CD4-positive, alpha-beta T cell treated with Interleukin-6 at 100 ng/mL for 8 hours (primary cell): ENCODE measurements at regions not wholly inside any gene's neighbourhood (a gene's known extent, or its start where the extent isn't known, plus 50 kb on each side); places are given as distances from the start of the nearest gene placed in this dataset.

ENCODE experiments used
- DNase-seq: peaks from one replicate; pipeline ENCODE4 v3.0.0-alpha.2; 2020; ENCODE audit warnings: mixed read lengths, low spot score

DNA sequence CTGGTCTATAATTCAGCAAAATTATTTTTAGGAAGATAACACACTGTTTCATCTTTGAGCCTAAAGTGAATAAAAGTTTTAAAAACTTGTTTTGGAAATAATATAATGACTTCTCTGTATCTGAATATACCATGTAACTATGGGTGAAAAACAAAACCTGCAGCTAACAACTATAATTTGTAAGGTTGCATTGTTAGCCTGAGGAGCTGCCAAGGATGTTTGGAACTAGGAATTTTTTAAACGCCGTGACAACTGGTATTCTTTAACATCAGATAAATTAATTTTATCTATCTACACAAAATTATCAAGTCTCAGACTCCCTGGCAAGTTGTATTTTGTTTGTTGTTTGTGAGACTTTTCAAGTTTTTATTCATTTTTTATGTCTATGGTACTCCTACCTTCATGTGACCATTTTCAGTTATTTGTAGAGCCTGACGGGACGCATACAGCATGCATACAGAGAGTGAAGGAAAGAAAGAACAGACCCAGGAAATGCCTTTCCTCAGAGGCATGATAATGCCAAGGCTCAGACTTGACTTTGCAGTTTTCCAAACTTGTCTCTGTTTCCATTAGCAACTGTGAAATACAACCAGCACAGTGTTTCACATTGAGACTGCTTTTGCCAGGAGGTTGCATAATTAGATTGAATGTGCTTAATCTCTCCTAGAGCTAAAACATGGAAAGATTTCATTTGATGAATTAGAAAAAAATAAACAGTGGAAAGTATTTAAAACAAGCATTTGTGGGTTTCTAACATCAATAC, 60.8 kb upstream of the ARHGEF26 start:
- no peak for DNase-seq

DNA sequence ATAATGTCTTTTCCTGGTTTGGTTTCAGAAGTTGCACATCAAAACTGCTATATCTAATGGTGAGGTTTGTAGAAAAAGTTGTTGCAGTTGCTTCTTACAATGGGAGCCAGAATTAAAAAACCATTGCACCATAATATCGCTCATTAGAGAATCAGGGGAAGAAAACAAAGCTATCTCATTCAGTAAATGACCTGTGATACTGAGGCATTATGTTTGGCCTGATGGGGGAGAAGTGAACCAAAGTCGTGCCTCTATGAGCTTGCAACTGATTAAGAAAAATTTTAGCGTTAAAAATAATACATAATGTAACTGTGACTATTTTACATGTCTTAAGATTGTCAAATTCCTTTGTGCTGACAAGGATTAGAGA, 60.2 kb upstream of the ARHGEF26 start:
- DNase-seq, result no peak

- no peak for DNase-seq
Observed at GRCh38 chr3:154062513-154062912, 58.7 kb upstream of the ARHGEF26 start.

- DNase-seq, result no peak
Observed at GRCh38 chr3:154071146-154071545, 50.0 kb upstream of the ARHGEF26 start.
